Keratinocyte (primary cell): ENCODE measurements at regions not wholly inside any gene's neighbourhood (a gene's known extent, or its start where the extent isn't known, plus 50 kb on each side); places are given as distances from the start of the nearest gene placed in this dataset.

ENCODE experiments used
- EZH2 ChIP-seq: IDR thresholded peaks from one replicate; pipeline ENCODE4 v1.6.1; 2012; ENCODE audit warnings: inconsistent platforms, mild to moderate bottlenecking, low read length, moderate library complexity
- TF ChIP-seq, protein P1 (sequence below), 3 experiments: IDR thresholded peaks in 1 of 3; conservative IDR thresholded peaks in 1 of 3; optimal IDR thresholded peaks in 1 of 3; 2 replicates in 2 of 3; 3 replicates in 1 of 3; pipeline versions ENCODE3 to v1.5.1; 2011; ENCODE audit warnings: low read length in 3 of 3, mild to moderate bottlenecking in 3 of 3, moderate library complexity in 2 of 3, control low read depth in 1 of 3, inconsistent platforms in 1 of 3; ENCODE audit not compliant: insufficient read depth in 2 of 3; ENCODE audit errors: extremely low read depth in 1 of 3

DNA sequence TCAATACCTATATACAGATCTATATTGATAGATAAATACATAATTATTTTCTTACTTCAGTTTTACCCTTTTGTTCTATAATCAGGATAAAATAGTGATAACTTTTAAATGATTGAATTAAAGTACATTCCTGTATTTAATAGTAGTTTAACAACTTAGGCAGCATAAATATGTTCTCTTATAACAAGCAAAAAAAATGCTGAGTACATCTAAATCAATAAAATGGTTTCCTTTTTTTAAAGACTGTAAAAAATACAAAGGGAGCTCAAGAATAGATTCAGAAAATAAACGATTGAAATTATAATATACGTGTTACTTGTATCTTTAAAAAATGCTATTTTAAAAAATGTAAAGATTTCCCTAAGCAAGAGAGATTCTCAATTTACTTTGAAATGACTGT is 393.7 kb upstream of the TMEM132C start:
- TF ChIP-seq EZH2 = no peak
- TF ChIP-seq, protein P1, sequence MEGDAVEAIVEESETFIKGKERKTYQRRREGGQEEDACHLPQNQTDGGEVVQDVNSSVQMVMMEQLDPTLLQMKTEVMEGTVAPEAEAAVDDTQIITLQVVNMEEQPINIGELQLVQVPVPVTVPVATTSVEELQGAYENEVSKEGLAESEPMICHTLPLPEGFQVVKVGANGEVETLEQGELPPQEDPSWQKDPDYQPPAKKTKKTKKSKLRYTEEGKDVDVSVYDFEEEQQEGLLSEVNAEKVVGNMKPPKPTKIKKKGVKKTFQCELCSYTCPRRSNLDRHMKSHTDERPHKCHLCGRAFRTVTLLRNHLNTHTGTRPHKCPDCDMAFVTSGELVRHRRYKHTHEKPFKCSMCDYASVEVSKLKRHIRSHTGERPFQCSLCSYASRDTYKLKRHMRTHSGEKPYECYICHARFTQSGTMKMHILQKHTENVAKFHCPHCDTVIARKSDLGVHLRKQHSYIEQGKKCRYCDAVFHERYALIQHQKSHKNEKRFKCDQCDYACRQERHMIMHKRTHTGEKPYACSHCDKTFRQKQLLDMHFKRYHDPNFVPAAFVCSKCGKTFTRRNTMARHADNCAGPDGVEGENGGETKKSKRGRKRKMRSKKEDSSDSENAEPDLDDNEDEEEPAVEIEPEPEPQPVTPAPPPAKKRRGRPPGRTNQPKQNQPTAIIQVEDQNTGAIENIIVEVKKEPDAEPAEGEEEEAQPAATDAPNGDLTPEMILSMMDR (optimal IDR thresholded peaks at IDR 0.05 in 1 of 3, IDR thresholded peaks at IDR 0.05 in 1 of 3, conservative IDR thresholded peaks at IDR 0.05 in 1 of 3; ENCODE audit: extremely low read depth in 1 of 3, insufficient read depth in 2 of 3, low read length in 3 of 3) = no peak
